GM21576 (cell line): ENCODE measurements at regions not wholly inside any gene's neighbourhood (a gene's known extent, or its start where the extent isn't known, plus 50 kb on each side); places are given as distances from the start of the nearest gene placed in this dataset.

Source experiments
- ATAC-seq: cut with Tn5 transposase; IDR thresholded peaks from one replicate; pipeline ENCODE4 v1.9.1; 2021; ENCODE audit warnings: mild to moderate bottlenecking, moderate library complexity; ENCODE audit not compliant: unreplicated experiment

- ATAC-seq, result no peak
These were observed 702.3 kb downstream of the DIAPH3 start for GRCh38 chr13:59461411-59461810.

- ATAC-seq, result no peak
These were observed 700.7 kb downstream of the DIAPH3 start for GRCh38 chr13:59463023-59463422.

DNA sequence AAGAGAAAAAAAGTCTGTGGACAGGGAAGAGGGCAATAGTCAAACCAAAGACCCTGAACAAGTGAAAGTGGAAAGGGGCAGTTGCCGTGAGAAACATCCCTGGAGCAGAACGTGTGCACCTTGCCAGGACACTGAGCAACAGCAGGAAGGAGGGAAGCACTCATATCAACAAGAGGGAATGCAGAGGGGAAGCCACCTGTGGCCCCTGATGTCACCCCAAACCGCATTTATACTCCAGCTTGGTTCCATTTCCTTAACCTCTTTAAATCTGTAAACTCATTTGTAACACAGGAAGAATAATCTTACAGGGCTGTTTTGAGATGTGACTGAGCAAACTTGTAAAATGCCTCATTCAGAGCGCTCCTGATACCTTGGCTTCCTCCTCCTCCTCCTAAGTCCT, 698.8 kb downstream of the DIAPH3 start:
- no peak for ATAC-seq

GRCh38 chr13:59468396-59468795, 695.3 kb downstream of the DIAPH3 start:
- ATAC-seq, result no peak

- ATAC-seq, result no peak
These were observed 692.6 kb downstream of the DIAPH3 start for GRCh38 chr13:59471106-59471505.

- ATAC-seq, result no peak
These were observed 691.6 kb downstream of the DIAPH3 start for GRCh38 chr13:59472134-59472533.

- ATAC-seq, result no peak
These were observed 689.0 kb downstream of the DIAPH3 start for GRCh38 chr13:59474696-59475095.

- ATAC-seq, result no peak
These were observed 687.8 kb downstream of the DIAPH3 start for GRCh38 chr13:59475911-59476310.

DNA sequence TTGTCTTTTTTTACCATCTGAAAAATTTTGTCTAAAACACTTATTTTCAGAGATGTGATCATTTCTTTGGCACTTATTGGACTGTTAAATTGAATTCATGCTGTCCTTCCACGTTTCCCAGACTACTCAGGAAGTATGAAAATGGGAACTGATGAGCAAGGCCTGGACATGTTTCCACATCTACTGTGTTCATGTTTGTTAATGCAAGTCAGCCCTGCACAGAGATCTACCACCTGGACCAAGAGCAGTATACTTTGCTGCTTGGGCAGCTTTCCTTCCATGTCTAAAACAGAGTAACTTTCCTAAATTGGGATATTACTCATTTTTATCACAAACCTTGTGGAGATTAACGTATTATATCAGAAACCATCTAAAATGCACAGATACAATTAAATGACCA, 687.4 kb downstream of the DIAPH3 start:
- ATAC-seq, result no peak

- no peak for ATAC-seq
These were observed 686.7 kb downstream of the DIAPH3 start for GRCh38 chr13:59477011-59477410.

DNA sequence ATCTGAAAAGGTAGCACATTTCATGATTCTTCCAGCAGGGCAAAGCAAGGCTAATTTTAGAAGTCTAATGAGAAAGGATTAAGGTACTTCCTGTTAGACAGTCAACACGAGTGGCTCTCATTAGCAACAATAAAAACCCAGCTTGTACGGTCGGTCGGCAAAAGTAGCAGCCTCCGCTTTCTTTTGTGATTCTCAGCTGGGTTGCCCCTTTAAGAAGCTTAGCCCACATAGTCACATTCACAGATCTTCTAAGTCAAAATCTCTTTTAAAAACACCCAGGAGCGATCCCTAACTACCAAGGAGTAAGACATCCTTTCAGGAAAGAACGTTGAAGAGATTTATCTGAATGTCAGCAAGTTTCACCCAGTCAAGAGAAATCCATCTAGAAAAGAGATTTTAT, 684.8 kb downstream of the DIAPH3 start:
- no peak for ATAC-seq

DNA sequence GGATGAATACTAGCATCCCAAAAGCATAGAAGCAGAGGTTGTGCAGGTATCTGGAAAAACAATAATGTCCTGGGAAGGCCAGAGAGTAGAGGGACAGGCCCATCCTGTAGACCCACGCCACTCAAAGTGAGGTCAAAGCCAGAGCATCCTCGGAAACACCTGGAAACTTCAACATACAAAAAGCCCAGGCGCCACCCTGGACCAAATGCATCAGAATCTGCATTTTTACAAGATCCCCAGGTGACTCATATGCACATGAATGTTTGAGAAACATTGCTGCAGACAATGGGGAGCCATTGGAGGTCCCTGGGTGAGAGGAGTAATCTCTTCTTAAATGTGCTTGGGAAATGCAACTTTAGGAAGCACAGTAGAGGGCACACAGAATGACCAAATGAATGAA, 684.1 kb downstream of the DIAPH3 start:
- no peak for ATAC-seq

DNA sequence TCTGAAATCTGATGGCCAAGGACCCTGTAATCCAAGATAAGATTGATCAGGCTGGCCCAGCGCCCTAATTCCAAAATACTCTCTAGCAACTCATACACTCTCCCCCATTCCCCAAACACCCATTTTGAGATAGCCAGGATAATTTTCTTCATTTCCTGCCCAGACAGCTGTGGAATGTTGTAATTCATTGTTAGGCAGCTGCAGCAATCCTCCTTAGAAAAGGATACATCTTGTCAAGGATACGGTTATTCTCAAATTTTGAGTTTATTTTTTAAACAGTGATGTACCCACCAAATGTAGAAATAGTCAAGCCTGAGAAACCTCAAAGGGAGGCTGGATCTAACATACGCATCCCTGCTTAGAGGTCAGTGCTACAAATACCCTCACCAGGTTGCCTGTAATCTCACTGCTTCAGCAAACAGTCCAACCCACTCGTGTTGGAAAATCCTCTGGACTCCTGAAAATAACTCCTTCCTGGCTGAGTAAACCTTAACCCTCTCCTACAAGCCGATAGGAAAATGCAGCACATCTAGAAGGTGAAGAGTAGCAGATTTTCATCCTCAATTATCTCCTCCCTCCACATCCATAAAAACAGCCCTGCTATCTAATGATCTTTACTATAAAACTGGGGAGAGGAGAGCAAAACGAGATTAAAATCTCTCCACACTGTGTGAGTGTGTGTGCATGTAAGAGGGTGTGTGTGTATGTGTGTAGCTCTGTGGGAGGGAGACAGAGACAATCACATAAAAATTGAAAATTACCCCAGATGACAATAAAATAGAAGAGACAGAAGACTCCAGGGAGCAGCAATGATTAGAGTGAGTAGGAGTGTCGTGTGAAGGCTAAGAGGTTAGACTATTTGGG, 683.1 kb downstream of the DIAPH3 start:
- ATAC-seq, result no peak

DNA sequence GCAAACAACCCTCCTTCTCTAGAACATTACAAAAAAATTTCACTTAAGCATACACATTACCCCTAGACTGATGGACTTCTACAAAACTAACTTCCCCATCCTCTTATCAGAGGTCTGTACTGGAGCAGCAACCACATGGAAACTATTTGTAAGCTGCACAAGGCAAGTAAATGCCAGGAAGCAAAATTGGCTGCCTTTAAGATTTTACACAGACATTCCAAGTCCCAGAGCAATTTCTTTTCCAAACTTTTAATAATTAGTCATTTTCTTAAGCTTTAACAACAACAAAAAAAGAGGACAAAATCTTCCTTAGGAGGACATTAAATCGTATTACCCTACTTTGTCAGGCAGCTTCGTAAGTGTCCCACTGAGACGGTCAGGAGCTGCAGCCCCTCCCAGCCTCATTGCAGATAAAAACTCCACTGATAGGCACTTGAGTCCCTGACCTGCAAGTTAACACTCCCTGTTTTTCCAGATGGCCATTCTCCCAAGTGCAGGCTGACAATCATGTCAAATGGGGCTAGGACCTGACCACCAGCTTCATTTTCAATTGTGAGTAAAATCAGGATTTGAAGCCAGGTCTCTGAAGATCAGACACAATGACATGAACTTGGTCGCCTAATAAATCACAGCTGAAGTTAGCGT, 680.1 kb downstream of the DIAPH3 start:
- no peak for ATAC-seq

GRCh38 chr13:59487883-59488282, 675.8 kb downstream of the DIAPH3 start:
- no peak for ATAC-seq

DNA sequence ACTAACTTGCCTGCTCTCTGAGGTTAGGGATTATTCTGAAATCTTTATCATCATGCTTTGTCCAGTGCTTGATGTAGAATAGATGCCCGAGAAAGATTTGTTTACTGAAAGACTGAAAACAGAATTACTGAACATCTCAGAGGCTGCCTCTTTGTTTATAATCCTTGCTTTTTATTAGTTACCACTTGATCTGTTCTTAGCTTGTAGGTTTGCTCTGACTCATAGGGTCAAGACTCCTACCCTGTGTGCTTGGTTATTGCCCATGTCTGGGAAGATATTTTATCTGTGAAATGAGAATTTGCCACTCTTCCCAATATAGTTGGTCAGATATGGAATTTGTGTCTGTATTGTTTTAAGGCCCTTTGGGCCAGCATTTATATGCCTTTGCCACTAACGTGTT, 675.3 kb downstream of the DIAPH3 start:
- ATAC-seq, result no peak

DNA sequence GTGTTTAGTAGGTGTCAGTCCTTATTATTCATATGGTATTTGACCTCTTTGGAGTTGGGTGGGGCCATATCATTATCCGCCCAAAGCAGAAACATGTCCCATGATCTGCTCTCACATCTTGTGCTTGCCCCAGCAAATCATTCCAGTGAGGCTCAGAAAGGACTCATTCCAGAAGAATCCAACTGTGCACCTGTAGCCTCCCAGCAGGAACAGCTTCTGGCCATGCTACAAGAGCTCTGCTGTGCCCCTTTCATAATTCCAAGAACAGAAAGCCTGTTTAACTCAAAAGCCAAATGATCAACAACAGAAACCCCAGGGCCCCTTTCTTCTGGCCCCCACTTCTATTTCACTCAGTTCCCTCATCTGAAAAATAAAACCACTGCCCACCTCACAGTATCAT, 673.1 kb downstream of the DIAPH3 start:
- ATAC-seq, result no peak

GRCh38 chr13:59492030-59492636, 671.6 kb downstream of the DIAPH3 start:
- ATAC-seq, result no peak

DNA sequence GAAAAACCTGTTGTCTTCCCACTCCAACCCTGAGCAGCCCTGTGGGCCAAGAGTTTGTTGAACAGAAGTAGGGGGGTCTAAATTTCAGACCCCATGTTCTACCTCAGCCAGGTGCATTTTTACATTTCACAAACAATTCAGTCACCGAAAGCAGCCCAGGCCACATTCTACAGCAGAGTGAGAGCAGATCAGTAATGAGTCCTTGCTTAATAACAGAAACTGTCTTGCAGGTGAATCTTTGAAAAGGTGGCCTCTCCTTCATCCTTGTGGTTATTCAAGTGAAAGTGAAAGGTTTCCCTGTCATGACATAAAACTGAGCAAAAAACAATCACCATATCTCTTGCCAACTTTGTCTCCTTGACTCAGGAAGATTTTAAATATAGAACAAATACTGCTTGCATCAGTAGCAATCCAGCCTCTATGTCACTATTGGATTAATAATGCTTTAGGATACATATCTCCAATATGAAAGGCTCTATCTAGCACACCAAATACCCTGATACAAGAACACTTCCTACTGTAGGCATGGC, 670.2 kb downstream of the DIAPH3 start:
- no peak for ATAC-seq

DNA sequence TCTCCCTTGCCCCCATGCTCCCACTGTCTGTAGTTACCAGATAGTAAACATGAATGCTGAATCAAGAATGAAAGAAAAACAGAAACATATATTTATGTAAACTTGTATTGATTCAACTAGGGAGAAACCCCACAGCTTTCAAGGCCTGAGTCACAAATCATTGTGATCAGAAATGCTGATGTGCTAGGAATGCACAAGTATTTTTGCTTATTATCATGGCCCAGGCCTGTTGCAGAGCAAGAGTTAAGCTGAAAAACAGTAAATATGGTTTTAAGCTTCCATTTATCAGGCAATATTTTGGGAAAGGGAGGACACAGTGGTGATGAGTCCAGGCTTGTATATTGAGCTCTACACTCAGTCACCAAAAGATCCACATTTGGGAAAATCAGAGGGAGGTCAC, 669.6 kb downstream of the DIAPH3 start:
- ATAC-seq, result no peak

DNA sequence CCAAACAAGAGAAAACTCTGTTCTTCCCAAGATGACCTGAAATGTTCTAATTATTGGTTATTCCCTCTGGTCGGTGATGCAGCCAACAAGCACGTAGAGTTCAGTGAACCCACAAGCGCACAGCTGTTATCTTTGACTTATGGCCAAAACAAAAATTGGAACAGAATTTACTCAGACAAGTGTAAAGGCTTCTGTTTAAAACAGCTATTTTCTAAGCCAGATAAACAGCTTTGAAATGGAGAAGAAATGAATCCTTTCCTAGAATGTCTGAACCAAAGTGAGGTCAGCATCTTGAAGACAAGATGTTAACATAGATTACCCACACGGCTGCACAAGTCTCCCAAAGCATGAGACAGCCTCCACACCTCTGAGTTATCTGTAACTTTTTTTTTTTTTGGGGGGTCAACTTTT, 669.2 kb downstream of the DIAPH3 start:
- no peak for ATAC-seq

DNA sequence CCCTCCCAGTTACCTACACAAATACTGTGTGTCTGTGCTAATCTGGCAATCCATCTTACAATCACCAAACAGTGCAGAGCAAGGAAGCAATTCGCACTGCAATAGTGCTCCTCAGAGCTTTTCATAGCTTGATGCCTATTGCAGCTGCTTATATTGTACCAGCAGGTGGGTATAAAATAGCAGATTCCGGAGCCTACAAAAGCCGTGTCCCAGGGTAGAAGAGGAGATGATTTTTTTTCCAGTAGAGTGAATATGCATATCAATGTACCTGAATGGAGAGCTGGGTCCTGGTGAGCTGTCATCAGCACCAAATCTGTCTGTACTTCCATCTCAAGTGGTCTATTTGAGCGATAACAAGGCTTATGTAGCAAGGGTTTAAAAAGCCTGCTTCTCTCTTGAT, 668.4 kb downstream of the DIAPH3 start:
- ATAC-seq, result no peak
